ENCODE measurements at regions not wholly inside any gene's neighbourhood (a gene's known extent, or its start where the extent isn't known, plus 50 kb on each side); places are given as distances from the start of the nearest gene placed in this dataset.

- DNase-seq (ENCODE audit: low spot score) = no peak
These were observed 377.7 kb upstream of the MGMT start for GRCh38 chr10:129089341-129089740.

GRCh38 chr10:129090165-129090564 lies 376.9 kb upstream of the MGMT start:
- no peak for DNase-seq (ENCODE audit: low spot score)

- no peak for DNase-seq (ENCODE audit: low spot score)
These were observed 376.2 kb upstream of the MGMT start for GRCh38 chr10:129090618-129091366.

- no peak for DNase-seq (ENCODE audit: low spot score)
These were observed 373.4 kb upstream of the MGMT start for GRCh38 chr10:129093641-129094040.

GRCh38 chr10:129094233-129094632 lies 372.8 kb upstream of the MGMT start:
- DNase-seq (ENCODE audit: low spot score) = no peak

GRCh38 chr10:129094861-129095260 lies 372.2 kb upstream of the MGMT start:
- no peak for DNase-seq (ENCODE audit: low spot score)

- no peak for DNase-seq (ENCODE audit: low spot score)
These were observed 371.4 kb upstream of the MGMT start for GRCh38 chr10:129095680-129096064.

DNA sequence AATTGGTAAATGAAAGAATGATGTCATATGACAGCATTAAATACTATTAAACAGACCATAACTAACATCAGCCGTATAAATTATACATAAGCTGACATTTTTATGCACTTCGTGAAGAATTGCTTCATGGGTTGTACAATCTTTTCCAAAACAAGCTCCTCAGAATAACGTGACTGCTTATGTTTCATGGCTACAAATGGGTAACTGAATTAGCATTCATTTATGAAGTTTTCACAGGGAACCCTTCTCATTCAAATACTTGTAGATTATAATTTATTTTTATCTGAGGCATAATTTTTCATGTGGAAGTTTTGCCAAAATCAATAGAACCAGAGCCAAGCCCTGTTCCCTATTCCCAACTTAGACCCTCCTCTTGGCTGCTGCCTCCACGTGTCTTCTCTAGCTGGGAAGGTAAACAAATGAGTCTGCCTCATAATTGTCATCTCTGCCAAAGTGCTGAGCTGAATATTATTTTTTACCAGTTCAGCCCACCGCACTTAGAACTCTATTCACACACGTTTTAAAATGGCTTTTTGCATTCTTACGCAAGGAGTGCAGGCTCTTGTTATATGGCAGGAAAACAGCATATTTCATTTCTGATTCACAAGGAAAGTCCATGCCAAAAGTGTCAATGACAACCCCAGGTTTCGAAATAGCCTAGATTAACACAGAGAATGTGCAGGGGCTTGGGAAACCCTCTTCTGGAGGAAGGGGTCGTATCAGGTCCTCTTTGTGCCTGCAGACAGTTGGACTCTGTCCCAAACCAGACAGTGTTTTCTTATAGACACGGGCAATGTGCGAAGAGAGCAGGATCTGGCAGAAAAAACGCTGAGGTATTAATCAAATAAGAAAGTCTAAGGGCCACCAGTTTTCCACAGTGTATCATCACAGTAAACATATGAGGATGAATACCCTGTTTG lies 370.7 kb upstream of the MGMT start:
- DNase-seq (ENCODE audit: low spot score) = no peak

GRCh38 chr10:129097776-129098330 lies 369.2 kb upstream of the MGMT start:
- DNase-seq (ENCODE audit: low spot score) = no peak

DNA sequence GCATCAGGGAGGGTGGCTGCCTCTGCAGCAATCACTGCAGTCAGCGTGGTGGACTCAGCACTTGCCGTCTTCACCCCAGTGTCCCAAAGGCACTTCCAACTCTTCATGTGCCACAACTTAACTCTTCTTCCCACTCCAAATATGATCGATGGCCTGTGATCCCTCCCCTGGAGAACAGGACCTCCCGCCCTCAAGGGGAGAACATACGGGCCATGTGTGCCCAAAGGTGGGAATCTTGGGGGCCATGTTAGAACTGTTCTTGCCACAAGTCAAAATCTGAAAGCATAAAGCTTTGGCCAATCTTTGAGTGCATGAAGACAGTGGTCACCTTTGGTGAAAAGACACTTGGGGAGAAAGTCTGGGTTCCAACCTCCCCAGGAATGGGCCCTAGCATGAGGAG lies 368.5 kb upstream of the MGMT start:
- DNase-seq (ENCODE audit: low spot score) = no peak

DNA sequence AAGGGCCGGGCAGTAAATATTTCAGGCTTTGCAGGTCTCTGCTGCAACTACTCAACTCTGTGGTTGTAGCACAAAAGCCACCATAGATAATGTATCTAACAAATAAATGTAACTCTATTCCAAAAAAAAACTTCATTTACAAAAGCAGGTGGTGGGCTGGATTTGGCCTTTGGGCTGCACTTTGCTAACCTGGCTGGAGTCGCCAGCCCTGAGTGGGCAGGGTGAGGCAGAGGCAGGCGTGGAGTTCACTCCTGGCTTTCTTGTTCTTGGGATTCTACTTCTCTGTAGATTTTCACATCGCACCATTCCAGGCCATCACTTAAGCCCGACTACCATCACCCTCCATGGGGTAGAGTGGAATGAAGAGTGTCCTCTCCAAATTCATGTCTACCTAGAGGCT lies 367.6 kb upstream of the MGMT start:
- no peak for DNase-seq (ENCODE audit: low spot score)

DNA sequence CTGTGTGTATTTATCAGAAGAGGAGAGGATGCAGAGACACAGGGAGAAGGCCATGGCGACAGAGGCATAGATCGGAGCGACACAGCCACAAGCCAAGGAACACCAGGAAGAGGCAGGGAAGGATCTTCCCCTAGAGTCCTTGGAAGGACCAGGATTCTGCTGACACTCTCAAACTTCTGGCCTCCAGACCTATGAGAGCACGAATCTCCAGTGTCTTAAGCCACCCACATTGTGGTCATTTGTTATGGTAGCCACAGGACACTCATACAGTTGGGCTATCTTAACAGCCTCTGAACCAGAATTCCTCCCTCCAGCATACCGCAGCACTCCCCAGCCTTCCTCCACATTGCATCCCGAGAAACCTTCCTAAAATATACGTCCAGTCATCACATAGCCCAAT lies 367.0 kb upstream of the MGMT start:
- DNase-seq (ENCODE audit: low spot score) = no peak

DNA sequence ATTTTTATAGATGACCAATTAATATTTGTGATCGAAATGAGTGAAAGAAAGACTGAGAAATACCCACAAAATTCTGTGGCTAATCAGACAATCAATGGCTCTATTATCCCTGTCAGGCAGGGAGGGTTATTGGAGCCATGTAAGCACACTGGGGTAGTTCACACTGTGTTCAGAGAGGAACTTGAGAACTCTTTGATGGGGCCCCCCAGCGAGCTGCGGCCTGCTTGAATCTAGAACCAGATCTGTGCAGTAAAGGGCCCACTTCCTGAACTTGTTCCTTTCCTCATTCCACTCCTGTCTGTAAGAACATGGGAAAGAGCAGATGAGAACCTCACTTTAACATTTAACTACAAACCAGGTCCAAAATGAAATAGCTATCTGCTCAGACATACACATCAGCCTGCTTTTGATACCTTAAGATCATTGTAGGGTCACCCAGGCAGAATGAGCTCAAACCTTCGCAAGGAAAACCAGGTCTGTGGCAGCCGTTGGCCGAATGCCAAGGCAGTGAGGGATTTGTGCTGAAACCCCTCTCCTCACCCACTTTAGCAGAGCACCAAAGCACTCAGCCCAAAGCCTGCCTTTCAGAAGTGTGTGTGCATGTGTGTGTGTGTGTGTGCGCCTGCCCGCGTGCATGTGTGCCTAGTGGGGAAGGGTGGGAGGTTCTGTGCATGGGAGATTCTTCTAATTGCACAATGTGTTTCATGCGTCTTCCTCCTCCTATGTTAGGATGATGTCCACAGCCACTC lies 365.6 kb upstream of the MGMT start:
- no peak for DNase-seq (ENCODE audit: low spot score)

GRCh38 chr10:129102906-129103693 lies 363.9 kb upstream of the MGMT start:
- no peak for DNase-seq (ENCODE audit: low spot score)

DNA sequence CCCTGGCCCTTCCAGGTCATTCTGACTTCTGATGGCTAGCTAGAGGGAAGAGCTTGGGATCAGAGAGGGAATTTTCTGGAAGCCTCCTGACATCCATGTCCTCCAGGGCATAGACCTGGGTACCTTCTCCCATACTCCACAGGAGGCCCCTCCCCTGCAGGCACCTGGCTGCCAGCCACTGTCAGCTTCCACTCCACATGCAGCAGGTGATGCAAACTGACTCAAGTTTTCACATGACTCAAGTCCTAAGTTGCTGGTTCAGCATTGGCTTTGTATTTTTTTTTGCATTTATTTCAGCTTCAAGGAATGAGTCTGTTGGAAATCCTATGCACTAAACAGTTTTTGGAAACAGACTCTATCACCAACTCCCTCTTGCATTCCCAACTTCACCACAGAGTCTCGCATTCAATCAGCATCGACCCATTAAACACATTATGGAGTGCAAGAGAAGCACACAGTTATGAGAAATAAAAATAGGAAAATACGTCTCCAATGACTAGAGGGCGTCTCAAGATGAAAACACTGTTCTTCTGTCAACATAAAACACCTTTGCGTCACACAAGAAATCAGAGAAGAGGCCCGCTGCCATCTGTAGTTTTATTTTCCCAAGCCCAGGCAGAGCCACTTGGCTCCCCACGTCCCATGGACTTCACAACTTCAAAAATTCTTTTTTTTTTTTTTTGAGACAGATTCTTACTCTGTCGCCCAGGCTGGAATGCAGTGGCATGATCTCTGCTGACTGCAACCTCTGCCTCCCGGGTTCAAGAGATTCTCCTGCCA lies 362.6 kb upstream of the MGMT start:
- DNase-seq (ENCODE audit: low spot score) = no peak

DNA sequence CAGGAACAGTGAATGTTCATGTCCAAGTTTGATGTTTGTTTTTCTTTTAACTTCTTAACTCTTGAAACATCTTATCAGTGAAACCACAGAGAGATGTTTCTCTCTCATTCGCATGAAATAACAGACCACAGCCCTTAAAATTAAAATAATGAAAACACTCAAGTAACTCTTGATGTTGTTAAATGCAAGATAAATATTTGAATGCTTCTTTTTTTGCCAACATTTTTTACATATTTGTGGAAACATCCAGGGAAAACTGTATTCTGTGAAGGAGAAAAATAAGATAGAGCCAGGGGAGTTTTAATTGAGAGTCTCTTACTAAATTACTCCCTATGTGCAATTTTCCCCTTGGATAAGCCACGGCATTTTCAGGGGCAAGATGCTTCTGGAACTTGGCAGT lies 361.8 kb upstream of the MGMT start:
- no peak for DNase-seq (ENCODE audit: low spot score)

GRCh38 chr10:129106314-129106713 lies 360.7 kb upstream of the MGMT start:
- DNase-seq (ENCODE audit: low spot score) = no peak

- no peak for DNase-seq (ENCODE audit: low spot score)
These were observed 359.5 kb upstream of the MGMT start for GRCh38 chr10:129107525-129107924.

GRCh38 chr10:129108378-129108777 lies 358.7 kb upstream of the MGMT start:
- DNase-seq (ENCODE audit: low spot score) = no peak

GRCh38 chr10:129108994-129109393 lies 358.0 kb upstream of the MGMT start:
- DNase-seq (ENCODE audit: low spot score) = no peak

DNA sequence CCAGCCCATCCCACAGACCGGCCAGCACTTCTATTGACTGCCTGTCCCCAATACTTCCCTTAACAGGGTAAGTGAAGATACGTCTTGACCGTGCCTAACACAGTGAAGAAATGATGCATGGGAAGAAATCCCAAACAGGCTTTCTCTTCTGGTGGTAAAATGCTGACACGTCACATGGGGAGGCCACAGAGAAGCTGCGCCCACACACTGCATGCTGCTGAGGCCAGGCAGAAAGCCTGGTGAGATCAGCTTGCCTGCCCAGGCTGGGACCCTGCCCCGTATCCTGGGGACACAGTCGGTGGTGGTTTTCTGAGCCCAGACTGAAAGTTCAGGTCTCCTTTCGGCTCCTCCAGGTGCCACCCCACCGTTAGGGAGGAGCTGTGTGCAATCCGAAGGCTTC lies 356.3 kb upstream of the MGMT start:
- no peak for DNase-seq (ENCODE audit: low spot score)
